GM19351 (cell line): ENCODE measurements at regions not wholly inside any gene's neighbourhood (a gene's known extent, or its start where the extent isn't known, plus 50 kb on each side); places are given as distances from the start of the nearest gene placed in this dataset.

Experiments
- ATAC-seq: cut with Tn5 transposase; IDR thresholded peaks from one replicate; pipeline ENCODE4 v1.9.1; 2021; ENCODE audit warnings: mild to moderate bottlenecking, moderate library complexity; ENCODE audit not compliant: unreplicated experiment

GRCh38 chr6:103707596-103708325 lies 1152.0 kb downstream of the HACE1 start:
- no peak for ATAC-seq

- ATAC-seq: no peak
Measured at GRCh38 chr6:103699769-103700168, 1160.0 kb downstream of the HACE1 start.

- ATAC-seq: no peak
Measured at GRCh38 chr6:103687430-103687829, 1172.3 kb downstream of the HACE1 start.

- no peak for ATAC-seq
Measured at GRCh38 chr6:103680116-103680515, 1179.6 kb downstream of the HACE1 start.

- ATAC-seq: no peak
Measured at GRCh38 chr6:103677290-103677689, 1182.4 kb downstream of the HACE1 start.

- ATAC-seq: no peak
Measured at GRCh38 chr6:103675807-103676406, 1183.8 kb downstream of the HACE1 start.

GRCh38 chr6:103674790-103675189 lies 1184.9 kb downstream of the HACE1 start:
- no peak for ATAC-seq

GRCh38 chr6:103672169-103672568 lies 1187.5 kb downstream of the HACE1 start:
- ATAC-seq: no peak

GRCh38 chr6:103629613-103630012 lies 1230.1 kb downstream of the HACE1 start:
- no peak for ATAC-seq

- ATAC-seq: no peak
Measured at GRCh38 chr6:103617642-103618041, 1242.1 kb downstream of the HACE1 start.

- ATAC-seq: no peak
Measured at GRCh38 chr6:103587722-103588121, 1272.0 kb downstream of the HACE1 start.

- ATAC-seq: no peak
Measured at GRCh38 chr6:103578115-103578514, 1281.6 kb downstream of the HACE1 start.

- ATAC-seq: no peak
Measured at GRCh38 chr6:103570431-103570830, 1289.3 kb downstream of the HACE1 start.

GRCh38 chr6:103554911-103555310 lies 1304.8 kb downstream of the HACE1 start:
- no peak for ATAC-seq

GRCh38 chr6:103538381-103538780 lies 1321.3 kb downstream of the HACE1 start:
- ATAC-seq: no peak

GRCh38 chr6:103534814-103535213 lies 1324.9 kb downstream of the HACE1 start:
- ATAC-seq: no peak

GRCh38 chr6:103534095-103534494 lies 1325.6 kb downstream of the HACE1 start:
- no peak for ATAC-seq

- no peak for ATAC-seq
Measured at GRCh38 chr6:103522045-103522444, 1337.7 kb downstream of the HACE1 start.

- ATAC-seq: no peak
Measured at GRCh38 chr6:103516336-103516735, 1343.4 kb downstream of the HACE1 start.

GRCh38 chr6:103507052-103507451 lies 1352.7 kb downstream of the HACE1 start:
- no peak for ATAC-seq

GRCh38 chr6:103505155-103505518 lies 1354.6 kb downstream of the HACE1 start:
- ATAC-seq: no peak

GRCh38 chr6:103504501-103505154 lies 1355.1 kb downstream of the HACE1 start:
- no peak for ATAC-seq
